A204.1 (cell line): ENCODE measurements at regions not wholly inside any gene's neighbourhood (a gene's known extent, or its start where the extent isn't known, plus 50 kb on each side); places are given as distances from the start of the nearest gene placed in this dataset.

Experiments used
- FAIRE-seq: peaks from 2 replicates; lab custom pipeline; 2012; peaks lifted over from hg19 to GRCh38; lab: Jason Lieb, UNC

DNA sequence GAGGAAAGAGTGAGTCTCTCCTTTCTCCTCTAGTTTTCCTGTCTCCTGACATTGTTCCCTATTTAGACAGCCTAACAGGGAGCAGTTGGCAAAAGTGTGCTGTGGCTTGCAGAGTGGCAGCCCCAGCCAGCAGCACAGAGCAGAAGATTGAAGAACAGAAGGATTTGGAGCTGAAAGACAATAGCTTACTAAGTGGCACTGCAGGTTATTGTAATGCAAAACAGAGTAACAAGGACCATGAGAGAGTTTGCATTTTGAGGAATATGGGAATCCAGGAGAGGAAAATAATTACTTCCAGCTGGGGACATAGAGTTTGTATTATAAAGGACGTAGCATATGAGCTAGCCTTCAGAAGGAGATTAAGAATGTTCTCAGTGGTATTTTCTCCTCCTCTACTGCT, 342.4 kb downstream of the AKAIN1 start:
- FAIRE-seq = no peak

DNA sequence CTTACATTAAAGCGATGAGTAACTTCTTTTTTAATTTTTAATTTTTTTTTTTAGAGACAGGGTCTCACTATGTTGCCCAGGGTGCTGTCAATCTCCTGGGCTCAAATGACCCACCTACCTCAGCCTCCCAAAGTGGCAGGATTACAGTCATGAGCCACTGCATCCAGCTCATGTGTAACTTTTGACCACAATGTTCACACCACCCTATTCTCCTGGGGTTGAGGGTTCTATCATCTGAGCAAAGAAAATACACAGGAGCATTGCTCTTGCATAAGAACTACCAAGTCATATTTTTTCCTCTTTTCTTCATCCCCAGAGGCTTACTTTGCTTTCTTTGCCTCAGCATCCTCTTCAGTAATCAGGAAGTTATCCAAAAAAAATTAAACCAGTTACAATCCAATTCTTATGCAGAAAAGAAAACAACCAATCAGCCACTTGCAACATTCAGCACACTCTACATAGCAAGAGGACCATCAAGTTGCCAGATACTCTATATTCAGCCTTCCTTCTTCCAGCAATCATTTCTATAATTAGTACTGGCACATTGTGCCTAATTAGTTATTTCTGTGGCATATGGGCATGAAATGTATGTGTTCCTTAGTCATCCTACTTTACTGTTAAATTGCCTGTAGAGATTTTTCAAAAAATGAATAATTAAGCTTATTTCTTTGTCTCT, 345.6 kb downstream of the AKAIN1 start:
- FAIRE-seq = no peak

DNA sequence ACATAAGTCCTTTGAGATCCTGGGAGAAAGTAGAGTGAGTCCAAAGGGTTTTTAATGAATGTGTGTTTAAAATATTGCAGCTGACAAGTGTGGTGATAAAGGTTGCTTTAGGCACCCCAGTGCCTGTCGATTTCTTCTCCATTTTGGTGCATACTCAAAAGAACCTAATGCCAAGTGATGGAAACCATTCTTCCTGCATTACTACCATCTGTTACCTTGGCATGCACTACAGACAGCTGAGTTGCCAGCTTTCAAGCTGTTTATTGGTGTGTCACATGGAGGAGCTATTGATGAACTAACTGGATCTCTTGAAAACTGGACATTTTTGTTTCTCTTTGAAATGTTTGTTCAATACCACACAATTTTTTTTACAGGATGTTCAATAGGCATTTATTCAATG, 350.0 kb downstream of the AKAIN1 start:
- no peak for FAIRE-seq

DNA sequence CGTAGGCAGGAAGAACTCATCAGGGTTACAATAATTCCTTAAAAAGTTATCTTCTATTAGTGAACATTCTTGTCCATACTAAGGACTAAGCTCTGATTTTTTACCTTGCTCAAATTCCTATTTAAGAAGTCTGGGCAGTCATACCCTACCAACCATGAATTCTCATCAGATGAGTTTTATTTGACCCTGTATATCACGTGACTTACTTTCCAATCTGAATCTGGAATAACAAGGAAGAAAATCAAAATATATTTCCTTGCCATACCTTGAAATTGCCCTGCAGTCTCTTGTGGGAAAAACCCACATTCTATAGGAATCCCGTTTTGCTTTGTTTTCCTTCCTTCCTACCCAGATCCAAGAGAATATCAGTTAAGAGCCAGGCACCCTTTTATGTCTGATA, 352.7 kb downstream of the AKAIN1 start:
- FAIRE-seq = no peak

DNA sequence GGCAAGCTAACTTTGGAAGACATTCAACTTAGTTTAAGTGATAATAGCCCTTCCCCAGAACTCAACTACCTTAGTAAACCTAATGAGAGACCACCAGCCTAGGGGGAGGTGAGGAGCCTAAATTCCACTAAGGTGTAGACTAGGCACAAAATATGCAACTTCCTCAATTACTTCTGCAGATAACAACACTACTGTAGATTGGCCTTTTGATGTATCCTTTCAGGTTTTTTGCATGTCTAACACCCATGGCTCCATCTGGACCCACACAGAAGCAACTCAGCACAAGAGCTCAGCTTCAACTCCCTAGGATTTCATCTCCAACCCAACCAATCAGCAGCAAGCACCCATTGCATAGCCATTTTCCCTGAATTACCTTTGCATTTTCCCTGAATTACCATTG, 353.3 kb downstream of the AKAIN1 start:
- no peak for FAIRE-seq

DNA sequence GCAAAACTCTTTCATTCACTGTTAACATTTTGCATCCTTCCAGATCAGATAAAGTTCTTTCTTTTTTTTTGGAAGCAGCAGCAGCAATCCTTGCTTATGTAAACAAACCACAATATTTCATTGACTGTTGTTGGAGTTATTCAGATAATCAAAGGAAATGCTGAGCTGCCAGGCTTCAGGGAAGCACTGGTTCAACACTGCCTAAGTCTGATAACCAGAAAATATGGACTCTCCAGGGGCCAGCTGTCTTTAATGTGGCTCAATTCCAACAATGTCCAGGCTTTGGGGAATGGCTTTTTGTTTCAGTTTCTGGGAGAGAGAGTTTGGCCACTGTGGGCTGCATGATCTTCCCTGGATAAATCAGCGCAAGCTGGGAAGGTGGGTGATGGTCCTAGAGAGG, 354.3 kb downstream of the AKAIN1 start:
- no peak for FAIRE-seq

DNA sequence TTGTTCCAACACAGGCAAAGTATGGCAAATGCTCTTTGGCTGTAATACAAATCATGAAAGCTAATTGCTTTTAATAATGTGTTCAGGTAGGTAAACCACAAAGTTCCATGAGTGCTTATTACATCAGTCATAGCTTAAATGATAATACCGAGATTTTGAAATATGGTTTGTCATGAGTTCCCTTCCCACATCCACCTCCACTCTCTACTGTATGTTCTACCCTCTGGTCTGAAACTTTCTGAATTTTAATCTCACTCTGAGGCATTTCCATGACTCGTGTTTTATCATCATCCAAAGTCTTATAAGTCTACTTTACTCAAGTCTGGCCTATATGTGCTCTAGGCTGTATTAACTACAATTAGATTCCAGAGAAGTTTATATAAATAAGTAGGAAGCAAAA, 354.8 kb downstream of the AKAIN1 start:
- no peak for FAIRE-seq

DNA sequence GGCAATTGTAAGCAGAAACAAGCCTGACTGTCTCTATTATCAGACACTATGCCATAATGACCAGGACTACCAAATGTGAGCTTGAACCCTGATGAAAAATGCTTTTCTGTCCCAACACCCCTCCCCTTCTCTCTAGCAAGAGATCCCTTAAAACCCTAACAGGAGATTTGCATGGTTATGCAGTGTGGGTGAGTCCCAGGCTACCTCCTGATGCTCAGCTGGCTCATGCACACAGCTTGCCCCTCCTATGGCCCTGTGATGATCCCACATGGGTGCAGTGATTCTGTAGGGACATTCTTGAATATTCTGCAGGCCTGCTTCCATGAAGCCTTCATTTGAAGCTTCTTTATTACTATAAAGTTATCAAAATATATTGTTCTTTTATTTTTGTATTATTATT, 357.4 kb downstream of the AKAIN1 start:
- FAIRE-seq = no peak

DNA sequence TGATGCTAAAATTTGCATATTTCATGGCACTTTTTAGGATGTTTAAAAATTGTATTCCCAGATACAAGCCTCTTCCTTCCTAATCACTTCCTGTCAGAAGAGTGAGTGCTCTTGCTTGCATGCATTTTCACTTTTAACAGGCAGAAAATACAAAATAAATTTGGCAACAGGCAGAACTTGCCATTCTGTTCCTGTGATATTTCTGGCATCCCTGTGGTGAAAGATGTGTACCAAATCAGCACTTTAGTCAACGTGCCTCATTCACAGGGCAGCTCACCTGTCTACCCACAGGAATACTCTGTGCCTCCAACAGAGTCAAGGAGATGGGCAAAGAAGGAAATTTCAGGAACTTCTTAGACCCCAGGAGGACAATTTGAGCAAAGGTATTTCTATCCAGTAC, 360.9 kb downstream of the AKAIN1 start:
- FAIRE-seq = no peak

DNA sequence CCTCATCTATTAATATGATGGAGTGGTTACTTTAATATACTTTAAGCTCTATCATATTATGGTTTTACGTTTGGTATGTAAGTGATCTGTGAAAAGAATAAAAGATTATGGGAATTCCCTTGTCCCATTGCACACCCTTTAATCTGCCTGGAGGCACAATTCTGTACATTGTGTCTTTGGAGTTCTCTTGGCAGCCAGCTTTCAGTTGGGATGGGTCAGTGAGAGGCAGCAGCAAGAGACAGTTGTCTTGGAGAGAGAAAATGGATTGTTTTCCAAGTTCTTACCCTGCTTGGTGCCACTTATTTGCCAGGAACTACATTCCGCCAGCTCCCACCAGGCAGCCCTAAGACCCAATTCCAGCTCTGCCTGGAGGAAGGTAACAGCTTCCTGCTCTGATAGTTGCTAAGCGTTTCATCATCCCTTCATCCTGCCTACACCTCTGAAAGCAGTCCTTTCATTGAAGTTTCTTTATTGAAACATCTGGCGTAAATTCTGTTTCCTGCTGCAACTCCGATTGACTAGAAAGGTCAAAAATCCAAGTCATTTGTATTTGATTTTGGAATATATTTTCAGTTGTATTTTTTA, 365.2 kb downstream of the AKAIN1 start:
- FAIRE-seq = no peak

DNA sequence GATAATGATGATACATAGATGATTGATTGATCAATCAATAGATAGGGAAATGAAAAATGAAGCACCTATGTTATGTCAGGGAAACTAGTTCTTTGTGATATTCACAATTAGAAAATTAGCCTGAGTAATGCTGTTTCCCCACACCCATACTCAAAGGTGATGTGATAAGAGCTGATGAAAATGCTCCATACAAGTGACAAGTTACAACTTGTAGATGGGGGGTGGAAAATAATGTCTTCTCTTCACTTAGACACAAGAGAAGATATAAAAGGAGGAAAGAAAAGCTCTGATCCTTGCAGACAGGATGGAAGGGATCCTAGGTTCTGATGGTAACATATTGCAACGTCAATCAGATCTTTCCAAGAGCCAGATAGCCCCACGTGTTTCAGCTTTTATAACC, 365.9 kb downstream of the AKAIN1 start:
- FAIRE-seq = no peak

DNA sequence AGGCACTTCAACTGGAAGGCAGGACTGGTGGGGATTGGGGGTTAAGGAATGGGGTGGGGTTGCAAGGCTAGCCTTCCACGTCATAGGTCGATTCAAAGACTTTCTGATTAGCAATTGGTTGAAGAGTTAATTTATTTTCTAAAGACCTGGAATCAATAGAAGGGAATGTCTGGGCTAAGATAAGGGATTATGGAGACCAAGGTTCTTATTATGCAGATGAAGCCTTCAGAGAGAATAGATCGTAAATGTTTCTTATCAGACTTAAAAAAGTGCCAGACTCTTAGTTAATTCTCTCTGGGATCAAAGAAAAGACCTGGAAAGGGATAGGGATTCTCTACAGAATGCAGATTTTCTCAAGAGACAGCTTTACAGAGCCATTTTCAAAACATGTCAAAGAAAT, 368.0 kb upstream of the DLGAP1 start:
- FAIRE-seq = no peak

DNA sequence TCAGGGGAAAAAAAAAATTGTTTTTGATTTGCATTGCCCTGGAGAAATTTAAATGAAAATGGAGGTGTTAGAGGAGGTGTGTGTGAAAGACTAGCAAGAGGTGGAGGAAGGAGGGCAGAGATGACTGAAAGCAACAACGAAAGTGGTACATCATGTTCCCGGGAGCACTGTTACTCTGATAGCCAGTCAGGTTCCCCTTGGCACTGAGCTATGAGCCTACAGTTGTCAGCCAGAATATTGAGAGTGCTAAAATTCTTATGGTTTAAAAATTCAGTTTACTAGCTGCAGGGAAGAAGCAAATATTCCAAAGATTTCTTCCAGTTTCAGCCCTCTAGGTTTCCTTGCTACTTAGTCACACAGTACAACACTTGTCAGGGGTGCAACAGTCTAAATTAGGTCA, 366.7 kb upstream of the DLGAP1 start:
- FAIRE-seq = no peak

DNA sequence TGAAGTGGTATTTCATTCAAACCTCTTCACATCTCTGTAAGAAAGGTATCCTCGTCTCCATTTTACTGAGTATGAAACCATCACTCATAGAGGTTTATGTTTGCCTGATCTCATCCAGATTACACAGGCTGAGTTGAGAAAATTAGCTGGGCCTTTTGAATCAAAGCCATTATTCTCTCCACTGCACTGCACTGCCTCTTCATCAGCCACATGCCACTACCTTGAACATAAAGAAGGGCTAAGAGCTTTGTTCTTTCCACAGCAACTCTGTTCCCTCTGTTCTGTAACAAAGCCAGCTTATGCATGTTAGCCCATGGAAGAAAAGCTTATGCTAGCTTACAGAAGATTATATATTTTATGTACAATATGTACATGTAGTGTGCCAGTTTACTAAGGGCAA, 362.6 kb upstream of the DLGAP1 start:
- no peak for FAIRE-seq

DNA sequence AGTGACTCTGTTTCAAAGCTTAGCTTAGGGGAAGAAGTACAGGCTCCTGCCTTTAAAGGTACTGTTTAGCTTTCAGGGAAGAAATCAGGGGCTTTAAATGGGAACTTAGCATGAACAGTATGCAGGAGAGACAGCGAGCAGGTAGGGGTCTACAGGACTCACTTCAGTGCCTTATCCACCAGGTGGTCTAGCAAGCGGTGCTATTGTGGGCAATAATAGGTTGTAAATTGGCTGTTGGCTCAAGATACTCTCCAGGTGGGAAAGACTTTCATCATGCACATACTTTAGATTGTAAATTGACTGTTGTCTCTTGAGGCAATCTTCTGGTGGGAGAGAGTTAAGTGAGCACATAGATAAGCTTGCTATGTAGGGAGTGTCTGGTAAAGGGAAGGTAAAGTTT, 358.6 kb upstream of the DLGAP1 start:
- no peak for FAIRE-seq

DNA sequence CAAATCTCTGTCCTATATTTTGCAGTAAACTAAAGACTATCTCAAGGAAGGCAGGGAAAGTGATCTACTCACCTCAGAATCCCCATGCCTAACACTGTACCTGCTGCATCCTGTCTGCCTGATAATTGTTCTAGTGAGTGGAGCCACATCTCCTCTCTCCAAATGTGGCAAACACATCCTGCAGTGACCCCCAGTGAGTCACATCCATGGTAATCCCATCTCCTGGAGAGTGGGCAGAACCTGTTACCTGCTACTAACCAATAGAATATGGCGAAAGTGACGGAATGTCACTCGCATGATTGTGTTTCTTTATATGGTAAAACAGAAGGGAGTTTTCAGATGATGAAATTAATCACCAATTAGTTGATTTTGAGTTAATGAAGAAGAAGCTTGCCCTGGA, 353.8 kb upstream of the DLGAP1 start:
- FAIRE-seq = no peak

DNA sequence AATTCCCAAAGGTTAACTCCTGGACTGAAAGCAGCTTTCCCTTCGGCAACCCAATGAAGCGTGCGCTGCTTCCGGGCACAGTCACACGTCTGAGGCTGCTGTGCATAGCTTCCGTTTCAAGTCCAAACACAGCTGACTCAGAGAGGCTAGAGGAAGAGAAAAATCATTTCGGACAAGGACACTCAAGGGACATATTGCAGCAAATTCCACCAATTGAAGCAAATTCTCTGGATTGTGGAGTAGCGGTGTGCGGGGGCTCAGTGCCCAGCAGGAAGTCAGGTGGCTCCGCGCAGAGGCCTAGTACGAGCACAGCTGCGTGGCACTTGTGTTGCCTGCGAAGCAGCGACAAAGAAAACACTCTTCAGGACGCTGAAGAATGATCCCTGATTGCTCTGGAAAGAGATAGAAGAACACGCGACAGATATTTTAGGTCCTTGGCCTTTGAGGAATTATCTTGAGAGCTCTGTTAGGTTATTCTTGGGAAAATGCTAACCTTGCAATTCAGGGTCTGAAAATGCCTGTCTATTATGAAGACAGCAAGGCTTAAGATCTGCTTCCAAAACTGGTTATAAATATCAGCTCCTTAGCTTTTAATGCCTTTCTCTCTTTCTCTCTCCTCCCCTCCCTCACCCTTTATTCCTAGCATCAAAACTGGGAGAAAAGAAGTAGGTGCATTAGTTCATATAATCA, 352.6 kb upstream of the DLGAP1 start:
- FAIRE-seq = no peak

DNA sequence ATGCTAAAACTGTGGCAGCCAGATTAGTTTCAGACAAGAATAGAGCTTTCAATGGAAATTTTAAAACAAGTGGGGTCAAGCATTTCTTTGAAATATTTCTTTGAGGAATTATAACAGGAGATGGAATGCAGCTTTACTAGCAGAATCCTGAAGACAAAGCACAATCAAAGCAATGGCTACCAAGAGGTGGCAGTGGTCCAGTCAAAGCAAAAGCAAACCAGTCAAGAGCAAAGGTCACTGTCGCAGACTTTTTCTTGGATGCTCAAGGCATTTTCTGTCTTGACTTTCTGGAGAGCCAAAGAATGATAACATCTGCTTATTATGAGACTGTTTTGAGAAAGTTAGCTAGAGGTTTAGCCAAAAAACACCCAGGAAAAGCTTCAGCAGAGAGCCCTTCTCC, 351.2 kb upstream of the DLGAP1 start:
- no peak for FAIRE-seq

DNA sequence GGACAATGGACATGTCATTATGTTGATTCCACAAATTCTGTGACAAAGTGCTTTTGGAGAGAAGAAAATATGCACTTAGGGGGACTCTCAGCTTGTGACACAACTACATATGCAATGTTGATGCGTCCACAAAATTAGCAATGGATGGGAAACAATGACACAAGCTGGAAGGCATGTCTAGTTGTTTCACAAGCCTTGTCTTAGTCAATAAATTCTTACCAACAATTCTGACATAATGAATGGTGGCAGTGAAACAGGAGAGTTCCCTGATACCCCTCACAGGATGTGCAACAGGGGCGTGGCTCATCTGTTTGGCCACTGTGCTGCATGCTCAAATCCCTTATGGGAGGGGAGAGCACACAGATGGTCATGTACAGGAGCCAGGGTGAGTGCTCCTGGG, 347.2 kb upstream of the DLGAP1 start:
- FAIRE-seq = no peak

DNA sequence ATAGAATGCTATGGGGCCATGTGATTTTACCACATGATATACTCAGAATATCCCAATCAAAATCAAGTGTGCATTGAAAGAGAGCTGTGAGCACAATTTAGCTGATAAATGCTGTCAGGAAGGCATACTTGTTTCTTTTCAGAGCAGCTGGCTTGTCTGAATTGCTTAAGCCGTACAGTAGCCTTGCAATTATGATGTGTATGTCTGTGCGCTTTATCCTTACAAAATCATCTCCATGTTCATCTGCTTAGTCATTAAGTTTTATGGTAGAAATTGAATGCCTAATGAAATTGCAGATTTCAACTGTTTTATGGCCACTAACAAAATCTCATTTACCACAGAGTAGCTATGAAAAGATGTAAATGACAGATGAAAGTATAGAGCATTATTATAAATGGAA, 346.0 kb upstream of the DLGAP1 start:
- FAIRE-seq = no peak

DNA sequence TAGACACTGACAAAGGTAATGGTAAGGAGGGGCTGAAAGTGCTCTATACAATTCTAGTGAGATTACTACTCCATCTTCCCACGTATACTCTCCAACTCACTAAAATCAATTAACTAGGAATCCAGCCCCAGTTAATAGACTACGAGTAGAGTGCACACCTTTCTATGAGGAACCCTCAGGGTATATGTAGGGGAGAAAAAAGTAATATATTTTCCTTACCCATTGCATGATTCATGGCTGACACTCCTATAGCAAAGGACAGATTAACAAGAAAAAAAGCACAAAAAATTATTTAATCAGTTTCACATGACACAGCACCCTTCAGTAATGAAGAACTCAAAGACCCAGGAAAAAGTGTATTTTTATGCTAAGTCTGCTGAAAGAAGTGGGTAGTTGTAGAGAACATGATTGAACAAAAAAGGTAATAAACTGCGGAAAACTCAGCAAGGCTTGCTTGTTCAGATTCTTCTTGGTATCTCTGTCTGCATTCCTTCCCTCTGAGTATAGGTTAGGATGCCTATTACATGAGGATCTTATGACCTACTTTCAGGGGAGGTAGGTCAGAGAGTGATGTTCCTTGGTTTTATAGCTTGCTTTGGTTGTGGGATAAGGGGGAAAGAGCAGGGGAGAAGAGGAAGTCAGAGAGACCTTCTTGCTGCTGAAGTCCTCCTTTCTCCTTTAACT, 342.0 kb upstream of the DLGAP1 start:
- no peak for FAIRE-seq

DNA sequence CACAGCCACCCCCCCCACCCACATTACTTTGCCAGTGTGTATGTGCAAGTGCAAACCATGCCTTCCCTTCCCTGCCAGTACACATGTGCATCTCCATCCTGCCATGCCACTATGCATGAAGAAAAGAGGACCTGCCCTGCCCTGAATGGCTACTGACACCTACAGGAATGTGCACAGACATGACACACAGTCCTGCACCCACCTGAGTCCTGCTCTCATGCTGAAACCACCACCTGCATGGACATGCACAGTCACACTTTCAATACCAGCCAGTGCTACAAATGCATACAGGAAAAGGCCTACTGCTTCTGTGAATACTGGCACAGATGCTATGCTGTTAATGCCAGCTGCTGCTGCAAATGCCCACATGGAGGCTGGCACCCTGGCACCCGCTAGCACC, 334.4 kb upstream of the DLGAP1 start:
- FAIRE-seq = no peak

DNA sequence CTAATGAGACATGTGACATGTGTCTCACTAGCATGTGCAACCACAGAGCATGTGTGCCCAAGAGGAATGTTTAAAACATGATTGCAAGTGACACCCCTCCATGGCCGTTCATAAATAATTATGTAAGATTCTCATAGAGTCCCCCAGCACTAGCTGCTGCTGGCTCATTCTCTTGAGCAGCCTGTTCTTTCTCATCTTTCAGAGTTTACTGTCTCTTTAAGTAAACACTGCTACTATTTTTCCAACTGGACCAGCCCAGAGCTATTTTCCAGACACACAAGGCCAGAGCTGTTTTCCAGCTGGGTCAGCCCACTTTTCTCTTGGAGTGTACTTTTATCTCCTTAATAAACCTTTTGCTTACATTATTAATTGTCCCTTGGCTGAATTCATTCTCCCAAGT, 326.8 kb upstream of the DLGAP1 start:
- FAIRE-seq = no peak

DNA sequence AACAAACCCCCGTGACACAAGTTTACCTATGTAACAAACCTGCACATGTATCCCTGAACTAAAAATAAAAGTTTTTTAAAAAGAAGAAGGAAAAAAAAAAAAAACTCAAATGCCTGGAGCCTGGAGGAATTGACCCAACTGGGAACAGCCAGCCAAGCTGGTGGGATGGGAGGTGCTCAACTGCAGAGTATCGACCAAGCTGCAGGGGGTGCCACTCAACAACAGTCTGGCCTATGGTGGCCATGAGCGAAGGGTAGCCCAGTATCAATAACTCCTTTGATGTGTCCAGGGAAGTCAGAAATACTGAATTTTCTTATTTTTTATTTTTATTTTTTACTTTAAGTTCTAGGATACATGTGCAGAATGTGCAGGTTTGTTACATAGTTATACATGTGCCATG, 310.3 kb upstream of the DLGAP1 start:
- FAIRE-seq = no peak
